ENCODE measurements at regions not wholly inside any gene's neighbourhood (a gene's known extent, or its start where the extent isn't known, plus 50 kb on each side); places are given as distances from the start of the nearest gene placed in this dataset.

DNA sequence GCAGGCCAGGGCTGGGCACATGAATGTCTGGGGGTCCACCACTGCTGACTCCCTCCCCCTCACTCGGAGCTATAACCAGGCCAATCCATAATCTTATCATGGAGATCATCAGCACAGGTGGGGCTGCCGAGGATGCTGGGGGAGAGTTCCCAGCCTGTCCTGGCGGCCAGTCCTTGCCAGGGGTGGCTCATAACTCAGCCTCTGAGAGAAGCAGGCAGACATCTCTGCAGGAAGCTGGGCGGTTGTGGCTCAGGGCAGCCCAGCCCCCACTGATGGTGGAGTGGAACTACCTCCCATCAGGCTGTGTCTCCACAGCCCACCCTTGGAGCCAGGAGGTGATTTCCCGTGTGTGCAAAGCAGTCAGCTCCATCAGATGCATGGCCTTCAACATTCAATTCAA lies 109.4 kb upstream of the ZNF92 start:
- TF ChIP-seq, protein P1, sequence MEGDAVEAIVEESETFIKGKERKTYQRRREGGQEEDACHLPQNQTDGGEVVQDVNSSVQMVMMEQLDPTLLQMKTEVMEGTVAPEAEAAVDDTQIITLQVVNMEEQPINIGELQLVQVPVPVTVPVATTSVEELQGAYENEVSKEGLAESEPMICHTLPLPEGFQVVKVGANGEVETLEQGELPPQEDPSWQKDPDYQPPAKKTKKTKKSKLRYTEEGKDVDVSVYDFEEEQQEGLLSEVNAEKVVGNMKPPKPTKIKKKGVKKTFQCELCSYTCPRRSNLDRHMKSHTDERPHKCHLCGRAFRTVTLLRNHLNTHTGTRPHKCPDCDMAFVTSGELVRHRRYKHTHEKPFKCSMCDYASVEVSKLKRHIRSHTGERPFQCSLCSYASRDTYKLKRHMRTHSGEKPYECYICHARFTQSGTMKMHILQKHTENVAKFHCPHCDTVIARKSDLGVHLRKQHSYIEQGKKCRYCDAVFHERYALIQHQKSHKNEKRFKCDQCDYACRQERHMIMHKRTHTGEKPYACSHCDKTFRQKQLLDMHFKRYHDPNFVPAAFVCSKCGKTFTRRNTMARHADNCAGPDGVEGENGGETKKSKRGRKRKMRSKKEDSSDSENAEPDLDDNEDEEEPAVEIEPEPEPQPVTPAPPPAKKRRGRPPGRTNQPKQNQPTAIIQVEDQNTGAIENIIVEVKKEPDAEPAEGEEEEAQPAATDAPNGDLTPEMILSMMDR (IDR thresholded peaks at IDR 0.05): no peak
- TF ChIP-seq POLR2A (IDR thresholded peaks at IDR 0.05) (no peak), POLR2AphosphoS5 (IDR thresholded peaks at IDR 0.05) (no peak)

Data from breast epithelium (tissue), 3 donors.